Glutamatergic neuron (in vitro differentiated cells): ENCODE measurements at regions not wholly inside any gene's neighbourhood (a gene's known extent, or its start where the extent isn't known, plus 50 kb on each side); places are given as distances from the start of the nearest gene placed in this dataset.

ENCODE experiments used
- DNase-seq: peaks from one replicate; pipeline ENCODE4 v3.0.0; 2022
- H3K27ac Mint-ChIP-seq: one replicate; pipeline ENCODE4 v1.8.0; 2020; ENCODE audit warnings: mild to moderate bottlenecking, mixed read lengths, inconsistent platforms; ENCODE audit not compliant: unreplicated experiment
- H3K27me3 Mint-ChIP-seq: one replicate; pipeline ENCODE4 v1.8.0; 2020; ENCODE audit warnings: mild to moderate bottlenecking, moderate library complexity, mixed read lengths, inconsistent platforms; ENCODE audit not compliant: unreplicated experiment
- H3K36me3 Mint-ChIP-seq: one replicate; pipeline ENCODE4 v1.8.0; 2020; ENCODE audit warnings: mild to moderate bottlenecking, mixed read lengths, inconsistent platforms; ENCODE audit not compliant: unreplicated experiment
- H3K4me1 Mint-ChIP-seq: one replicate; pipeline ENCODE4 v1.8.0; 2020; ENCODE audit warnings: mild to moderate bottlenecking, low read depth, mixed read lengths, inconsistent platforms; ENCODE audit not compliant: unreplicated experiment
- H3K4me3 Mint-ChIP-seq: one replicate; pipeline ENCODE4 v1.8.0; 2020; ENCODE audit warnings: mild to moderate bottlenecking, mixed read lengths, inconsistent platforms; ENCODE audit not compliant: unreplicated experiment
- H3K9me3 Mint-ChIP-seq: one replicate; pipeline ENCODE4 v1.8.0; 2020; ENCODE audit warnings: mild to moderate bottlenecking, moderate library complexity, mixed read lengths, inconsistent platforms; ENCODE audit not compliant: unreplicated experiment
- TF ChIP-seq, protein P1 (sequence below): fragments of 200-600 bp; sonication (generic); IDR thresholded peaks from one replicate; pipeline ENCODE4 v1.5.0; 2021; ENCODE audit not compliant: partially characterized antibody, unreplicated experiment

GRCh38 chr12:91432755-91433154, 250.1 kb upstream of the DCN start:
- Mint-ChIP-seq H3K4me3 (no peak overlapping the region), H3K27me3 (no peaks in the 10 kb centered on the region), H3K9me3 (no peaks in the 10 kb centered on the region), H3K36me3 (no peaks in the 10 kb centered on the region), H3K4me1 (no peaks in the 10 kb centered on the region), H3K27ac (no peak overlapping the region)
- no peak for DNase-seq
- TF ChIP-seq, protein P1, sequence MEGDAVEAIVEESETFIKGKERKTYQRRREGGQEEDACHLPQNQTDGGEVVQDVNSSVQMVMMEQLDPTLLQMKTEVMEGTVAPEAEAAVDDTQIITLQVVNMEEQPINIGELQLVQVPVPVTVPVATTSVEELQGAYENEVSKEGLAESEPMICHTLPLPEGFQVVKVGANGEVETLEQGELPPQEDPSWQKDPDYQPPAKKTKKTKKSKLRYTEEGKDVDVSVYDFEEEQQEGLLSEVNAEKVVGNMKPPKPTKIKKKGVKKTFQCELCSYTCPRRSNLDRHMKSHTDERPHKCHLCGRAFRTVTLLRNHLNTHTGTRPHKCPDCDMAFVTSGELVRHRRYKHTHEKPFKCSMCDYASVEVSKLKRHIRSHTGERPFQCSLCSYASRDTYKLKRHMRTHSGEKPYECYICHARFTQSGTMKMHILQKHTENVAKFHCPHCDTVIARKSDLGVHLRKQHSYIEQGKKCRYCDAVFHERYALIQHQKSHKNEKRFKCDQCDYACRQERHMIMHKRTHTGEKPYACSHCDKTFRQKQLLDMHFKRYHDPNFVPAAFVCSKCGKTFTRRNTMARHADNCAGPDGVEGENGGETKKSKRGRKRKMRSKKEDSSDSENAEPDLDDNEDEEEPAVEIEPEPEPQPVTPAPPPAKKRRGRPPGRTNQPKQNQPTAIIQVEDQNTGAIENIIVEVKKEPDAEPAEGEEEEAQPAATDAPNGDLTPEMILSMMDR = no peak

GRCh38 chr12:91432089-91432488, 249.5 kb upstream of the DCN start:
- Mint-ChIP-seq H3K9me3 (no peaks in the 10 kb centered on the region), H3K4me1 (no peaks in the 10 kb centered on the region), H3K4me3 (no peak overlapping the region), H3K27ac (no peak overlapping the region), H3K36me3 (no peaks in the 10 kb centered on the region), H3K27me3 (no peaks in the 10 kb centered on the region)
- TF ChIP-seq, protein P1 = no peak
- DNase-seq = no peak

DNA sequence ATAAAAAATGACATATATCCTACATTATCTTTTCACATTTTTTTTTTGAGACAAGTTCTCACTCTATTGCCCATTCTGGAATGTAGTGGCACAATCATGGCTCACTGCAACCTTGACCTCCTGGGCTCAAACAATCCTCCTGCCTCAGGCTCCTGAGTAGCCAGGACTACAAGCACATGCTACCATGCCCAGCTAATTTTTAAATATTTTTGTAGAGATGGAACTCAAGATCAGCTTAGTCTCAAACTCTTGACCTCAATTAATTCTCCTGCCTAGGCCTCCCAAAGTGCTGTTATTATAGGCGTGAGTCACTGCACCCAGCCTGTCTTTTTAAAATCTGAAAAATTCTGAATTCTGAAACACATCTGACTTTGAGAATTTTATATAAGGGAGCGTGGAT, 241.9 kb upstream of the DCN start:
- Mint-ChIP-seq H3K4me3 (no peak overlapping the region), H3K27me3 (no peaks in the 10 kb centered on the region), H3K27ac (no peak overlapping the region), H3K36me3 (no peaks in the 10 kb centered on the region), H3K4me1 (peaks cover 8% of the 10 kb centered on the region), H3K9me3 (no peaks in the 10 kb centered on the region)
- no peak for DNase-seq
- TF ChIP-seq, protein P1 = no peak

DNA sequence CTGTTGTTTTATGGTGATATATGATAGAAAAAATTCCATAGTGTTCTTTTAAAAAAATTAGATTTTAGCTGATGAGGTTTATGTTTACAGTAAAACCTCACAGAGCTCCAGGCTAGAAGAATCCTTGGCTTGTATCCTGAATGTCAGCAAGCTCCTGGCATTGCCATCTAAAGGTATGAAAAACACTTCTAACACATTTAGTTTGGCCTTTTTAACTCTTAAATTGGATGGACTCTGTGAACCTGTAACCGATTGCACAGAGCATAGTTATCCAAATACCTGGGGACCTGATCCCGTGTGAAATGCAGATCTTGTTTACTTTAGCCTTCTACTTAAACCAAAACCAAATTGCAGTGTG, 241.1 kb upstream of the DCN start:
- Mint-ChIP-seq H3K4me3 (no peak overlapping the region), H3K4me1 (peaks cover 9% of the 10 kb centered on the region), H3K27me3 (no peaks in the 10 kb centered on the region), H3K27ac (no peak overlapping the region), H3K9me3 (no peaks in the 10 kb centered on the region), H3K36me3 (no peaks in the 10 kb centered on the region)
- TF ChIP-seq, protein P1 = no peak
- no peak for DNase-seq

DNA sequence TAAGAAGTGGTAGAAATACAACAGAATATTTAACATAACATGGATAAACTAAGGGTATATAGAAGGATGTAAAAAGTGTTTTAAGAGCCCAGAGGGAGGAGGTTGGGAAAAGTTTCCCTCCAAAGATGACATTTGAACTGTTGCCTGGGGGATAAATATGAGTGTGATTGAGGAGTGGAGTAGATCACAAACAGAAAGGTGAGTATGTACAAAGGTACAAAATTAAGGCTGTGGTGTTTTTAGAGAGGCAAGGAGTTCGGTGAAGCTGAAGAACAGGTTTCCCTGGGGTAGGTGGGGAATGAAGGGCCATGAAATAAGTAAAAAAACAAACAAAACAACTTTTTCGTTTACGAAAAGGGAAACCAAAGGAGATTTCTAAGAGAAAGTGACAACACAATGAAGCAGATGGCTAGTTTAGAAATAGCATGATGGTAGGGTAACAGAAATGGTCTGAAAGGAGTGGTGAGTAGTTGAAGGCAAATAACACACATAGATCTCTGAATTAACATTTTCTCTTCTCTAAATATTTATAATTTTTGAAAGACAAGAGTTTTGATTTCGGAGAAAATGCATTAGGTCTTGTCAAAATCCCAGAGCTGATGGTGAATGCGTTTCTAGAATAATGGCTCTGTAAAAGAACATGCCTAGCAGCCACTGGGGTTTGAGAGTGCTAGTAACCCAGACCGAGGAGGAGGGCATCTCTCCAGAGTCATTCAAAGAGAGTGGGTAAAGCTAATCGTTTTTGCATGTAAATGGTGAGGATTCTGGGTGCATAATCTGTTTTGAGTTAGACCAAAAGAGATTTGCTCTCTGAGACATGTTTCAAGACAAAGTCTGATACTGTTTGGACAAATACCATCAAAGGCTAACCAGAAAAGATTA, 240.4 kb upstream of the DCN start:
- no peak overlapping the region for H3K27ac Mint-ChIP-seq
- H3K36me3 Mint-ChIP-seq = no peaks in the 10 kb centered on the region
- TF ChIP-seq, protein P1 = no peak
- no peaks in the 10 kb centered on the region for H3K27me3 Mint-ChIP-seq
- DNase-seq = no peak
- H3K4me3 Mint-ChIP-seq = no peak overlapping the region
- peaks cover 9% of the 10 kb centered on the region for H3K4me1 Mint-ChIP-seq
- no peaks in the 10 kb centered on the region for H3K9me3 Mint-ChIP-seq
